ENCODE measurements at regions not wholly inside any gene's neighbourhood (a gene's known extent, or its start where the extent isn't known, plus 50 kb on each side); places are given as distances from the start of the nearest gene placed in this dataset.
A peak's percentile ranks its signal among the peaks of the same experiment; 100 is the strongest.
"Not testable (repeated sequence)": the region's sequence is repeated elsewhere in the genome, so short reads cannot be mapped to it uniquely, and the experiment has no call there.

GRCh38 chr14:26655128-26655527, 57.3 kb upstream of the NOVA1 start:
- DNase-seq: no peak

GRCh38 chr14:26663506-26663905, 65.7 kb upstream of the NOVA1 start:
- peak; percentile 2 for DNase-seq

- not testable (repeated sequence) for DNase-seq
Measured at GRCh38 chr14:26678732-26679420, 81.0 kb upstream of the NOVA1 start.

- DNase-seq: no peak
Measured at GRCh38 chr14:26685401-26685800, 87.6 kb upstream of the NOVA1 start.

- DNase-seq: no peak
Measured at GRCh38 chr14:26687301-26687837, 89.5 kb upstream of the NOVA1 start.

- DNase-seq: no peak
Measured at GRCh38 chr14:26694521-26694920, 96.7 kb upstream of the NOVA1 start.

- DNase-seq: no peak
Measured at GRCh38 chr14:26702721-26703230, 104.9 kb upstream of the NOVA1 start.

GRCh38 chr14:26703686-26704366, 106.0 kb upstream of the NOVA1 start:
- DNase-seq: no peak

GRCh38 chr14:26707234-26707633, 109.4 kb upstream of the NOVA1 start:
- DNase-seq: no peak

GRCh38 chr14:26709019-26709418, 111.2 kb upstream of the NOVA1 start:
- DNase-seq: no peak

GRCh38 chr14:26719514-26719913, 121.7 kb upstream of the NOVA1 start:
- DNase-seq: no peak

GRCh38 chr14:26722258-26722657, 124.4 kb upstream of the NOVA1 start:
- no peak for DNase-seq

- DNase-seq: no peak
Measured at GRCh38 chr14:26729851-26730250, 132.0 kb upstream of the NOVA1 start.

GRCh38 chr14:26730929-26731618, 133.2 kb upstream of the NOVA1 start:
- no peak for DNase-seq

- no peak for DNase-seq
Measured at GRCh38 chr14:26735811-26736210, 138.0 kb upstream of the NOVA1 start.

- DNase-seq: no peak
Measured at GRCh38 chr14:26738571-26738970, 140.7 kb upstream of the NOVA1 start.

- DNase-seq: no peak
Measured at GRCh38 chr14:26741711-26742212, 143.9 kb upstream of the NOVA1 start.

GRCh38 chr14:26743284-26743683, 145.5 kb upstream of the NOVA1 start:
- DNase-seq: no peak

- no peak for DNase-seq
Measured at GRCh38 chr14:26744903-26745302, 147.1 kb upstream of the NOVA1 start.

- no peak for DNase-seq
Measured at GRCh38 chr14:26761532-26761931, 163.7 kb upstream of the NOVA1 start.

- no peak for DNase-seq
Measured at GRCh38 chr14:26765301-26765700, 167.5 kb upstream of the NOVA1 start.

- peak; percentile 19 for DNase-seq
Measured at GRCh38 chr14:26765768-26766520, 168.1 kb upstream of the NOVA1 start.
